Right ventricle myocardium inferior (tissue), 1 donor: ENCODE measurements at regions not wholly inside any gene's neighbourhood (a gene's known extent, or its start where the extent isn't known, plus 50 kb on each side); places are given as distances from the start of the nearest gene placed in this dataset.
"Not testable (repeated sequence)": the region's sequence is repeated elsewhere in the genome, so short reads cannot be mapped to it uniquely, and the experiment has no call there.

ENCODE experiments used
- ATAC-seq: fragments of 200-7000 bp; cut with Tn5 transposase; one replicate; pipeline ENCODE4 v1.9.1; 2020; ENCODE audit warnings: mild to moderate bottlenecking, moderate library complexity
- DNase-seq: peaks from one replicate; pipeline ENCODE4 v3.0.0; 2021; ENCODE audit errors: missing footprints
- intact Hi-C: fragments of 100-400 bp; cut with DNase I; formaldehyde crosslinking; loops from one replicate; pipeline ENCODE4 v1.11.0; 2022
- donor health status: DM: no; HTN: yes; CAD: no; lungs with severe emphysema.

DNA sequence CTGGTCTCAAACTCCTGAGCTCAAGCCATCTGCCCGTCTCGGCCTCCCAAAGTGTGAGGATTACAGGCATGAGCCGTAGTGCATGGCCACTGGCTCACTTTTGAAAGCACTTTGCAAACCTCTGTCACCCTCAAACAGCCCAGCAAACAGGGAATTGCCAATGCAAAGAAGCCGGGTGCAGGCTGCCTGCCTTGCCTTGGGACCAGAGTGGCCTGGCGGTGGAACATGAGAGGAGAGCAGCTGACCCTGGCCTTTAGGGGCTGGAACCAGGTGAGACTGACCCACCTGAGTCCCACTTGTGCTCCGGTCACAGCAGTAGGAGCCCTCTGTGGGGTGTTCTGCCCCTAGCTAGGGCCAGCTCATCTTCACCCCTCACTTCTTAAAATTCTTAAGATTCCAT is 237.1 kb upstream of the GALNT17 start:
- DNase-seq, result no peak
- ATAC-seq, result no peak
- intact Hi-C loops, result no loop called here

DNA sequence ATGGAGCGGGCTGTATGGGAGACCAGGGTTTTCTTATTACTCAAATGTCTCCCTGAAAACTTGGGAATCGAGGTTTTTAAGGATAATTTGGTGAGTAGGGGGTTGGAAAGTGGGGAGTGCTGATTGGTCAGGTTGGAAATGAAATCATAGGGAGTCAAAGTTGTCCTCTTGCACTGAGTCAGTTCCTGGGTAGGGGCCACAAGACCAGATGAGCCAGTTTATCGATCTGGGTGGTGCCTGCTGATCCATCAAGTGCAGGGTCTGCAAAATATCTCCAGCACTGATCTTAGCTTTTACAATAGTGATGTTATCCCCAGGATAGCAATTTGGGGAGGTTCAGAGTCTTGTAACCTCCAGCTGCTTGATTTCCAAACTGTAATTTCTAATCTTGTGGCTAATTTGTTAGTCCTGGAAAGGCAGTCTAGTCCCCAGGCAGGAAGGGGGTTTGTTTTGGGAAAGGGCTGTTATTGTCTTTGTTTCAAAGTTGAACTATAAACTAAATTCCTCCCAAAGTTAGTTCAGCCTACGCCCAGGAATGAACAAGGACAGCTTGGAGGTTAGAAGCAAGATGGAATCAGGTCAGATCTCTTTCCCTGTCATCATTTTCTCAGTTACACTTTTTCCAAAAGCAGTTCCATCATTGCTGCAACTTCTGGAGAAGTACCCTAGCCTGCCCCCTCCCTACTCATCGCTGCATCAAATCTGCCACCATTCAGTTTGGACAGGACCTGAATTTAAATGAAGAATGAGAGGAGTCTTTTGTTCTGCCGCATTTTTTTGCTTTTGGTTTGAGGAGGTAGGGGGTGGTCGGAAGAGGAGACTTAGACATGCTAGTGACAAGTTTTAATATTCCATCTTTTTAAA is 236.4 kb upstream of the GALNT17 start:
- ATAC-seq, intact Hi-C loops, DNase-seq: not testable (repeated sequence)

DNA sequence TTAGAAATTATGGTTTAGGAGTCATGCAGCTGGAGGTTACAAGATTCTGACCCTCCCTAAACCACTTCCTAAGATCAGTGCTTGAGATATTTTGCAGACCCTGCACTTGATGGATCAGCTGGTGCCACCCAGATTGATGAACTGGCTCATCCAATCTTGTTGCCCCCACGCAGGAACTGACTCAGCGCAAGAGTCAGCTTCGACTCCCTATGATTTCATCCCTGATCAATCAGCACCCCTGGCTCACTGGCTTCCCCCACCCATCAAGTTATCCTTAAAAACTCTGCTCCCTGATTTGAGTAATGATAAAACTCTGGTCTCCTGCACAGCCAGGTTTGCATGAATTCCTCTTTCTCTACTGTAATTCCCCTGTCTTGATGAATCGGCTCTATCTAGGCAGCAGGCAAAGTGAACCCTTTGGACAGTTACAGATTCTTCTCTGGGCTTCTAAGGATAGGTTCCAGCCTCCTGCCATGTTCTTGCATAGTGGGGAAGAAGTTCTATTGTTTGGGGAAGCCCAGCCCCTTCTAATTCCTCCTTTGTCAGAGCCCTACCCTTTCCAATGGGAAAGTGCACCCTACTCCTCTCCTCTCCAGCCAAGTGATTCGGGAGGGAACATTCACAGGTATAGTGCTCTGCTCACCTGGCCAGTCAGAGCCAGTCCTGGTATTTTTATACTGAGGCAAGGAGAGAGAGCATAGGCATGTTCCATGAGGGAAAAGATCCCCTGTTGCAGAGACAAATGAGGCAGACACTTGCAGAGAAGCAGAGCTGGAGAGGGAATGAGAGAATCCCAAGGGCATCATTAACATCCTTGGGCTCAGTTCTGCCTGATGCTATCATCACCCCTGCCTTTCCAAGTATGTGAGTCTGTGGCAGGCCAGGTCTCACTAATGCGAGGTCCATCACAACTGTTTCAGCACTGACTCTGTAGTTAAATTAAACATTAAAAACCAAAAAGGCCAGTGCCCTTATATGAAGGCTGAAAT is 224.4 kb upstream of the GALNT17 start:
- intact Hi-C loops, result no loop called here
- DNase-seq, result no peak
- ATAC-seq, result no peak

DNA sequence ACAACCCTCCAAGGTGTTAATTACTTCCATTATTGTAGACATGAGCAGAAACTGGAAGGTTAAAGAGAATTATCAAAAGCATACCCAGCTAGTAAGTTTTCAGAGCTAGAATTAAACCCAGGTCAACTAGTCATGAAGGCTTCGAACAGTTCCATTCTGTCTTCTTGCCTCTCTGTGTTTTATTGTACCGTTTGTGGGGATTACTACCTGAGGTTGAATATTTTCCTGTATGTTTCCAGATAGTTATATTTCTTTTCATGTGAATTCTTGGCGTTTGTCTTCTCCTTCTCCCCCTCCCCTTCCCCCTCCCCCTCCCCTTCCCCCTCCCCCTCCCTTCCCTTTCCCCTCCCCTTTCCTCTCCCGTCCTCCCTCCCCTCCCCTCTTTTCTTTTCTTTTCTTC is 218.0 kb upstream of the GALNT17 start:
- intact Hi-C loops, result no loop called here
- DNase-seq (no peak), ATAC-seq (no peak)

DNA sequence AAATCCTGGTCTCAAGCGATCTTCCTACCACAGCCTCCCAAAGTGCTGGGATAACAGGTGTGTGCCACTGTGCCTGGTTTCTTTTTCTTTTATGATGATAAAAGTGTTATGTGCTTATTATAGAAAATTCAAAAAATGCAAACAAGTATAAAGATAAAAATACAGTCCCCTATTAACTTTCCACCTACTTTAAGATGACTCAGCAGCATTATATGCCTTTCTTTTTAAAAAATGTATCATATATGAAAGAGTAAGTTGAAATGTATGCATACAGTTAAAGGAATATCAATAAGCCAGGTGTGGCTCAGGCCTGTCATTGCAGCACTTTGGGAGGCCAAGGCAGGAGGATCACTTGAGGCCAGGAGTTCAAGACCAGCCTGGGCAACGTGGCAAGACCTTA is 216.9 kb upstream of the GALNT17 start:
- intact Hi-C loops, result no loop called here

DNA sequence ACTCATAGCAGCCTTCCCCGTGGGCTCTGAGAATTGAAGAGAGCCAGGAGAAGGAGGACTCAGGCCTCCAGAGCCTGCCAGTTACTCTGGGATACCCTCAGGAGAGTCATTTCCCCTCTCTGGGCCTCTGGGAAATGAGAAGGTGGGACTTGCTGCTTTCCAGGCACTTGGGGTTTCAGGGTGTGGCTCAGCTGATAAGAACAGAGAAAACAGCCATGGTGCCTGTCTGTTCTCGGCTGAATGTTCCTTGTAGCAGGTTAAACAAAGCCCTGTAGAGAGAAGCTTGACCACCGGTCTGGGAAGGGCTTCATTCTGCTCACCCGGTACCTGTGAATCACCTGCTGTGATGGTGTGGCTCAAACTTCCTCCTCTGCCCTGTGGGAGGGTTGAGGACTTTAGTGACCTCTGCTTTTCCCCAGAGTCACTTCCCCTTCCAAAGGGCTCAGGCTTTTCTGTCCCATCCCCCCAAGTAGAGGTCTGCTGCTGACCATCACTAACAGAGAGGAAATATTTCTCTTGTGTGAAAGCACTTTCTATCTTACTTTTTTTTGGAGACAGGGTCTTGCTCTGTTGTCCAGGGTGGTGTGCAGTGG is 212.4 kb upstream of the GALNT17 start:
- no peak for ATAC-seq
- intact Hi-C loops, result no loop called here

More for the DNA sequence above, 216.9 kb upstream of the GALNT17 start:
- ATAC-seq (no peak), DNase-seq (no peak)

DNA sequence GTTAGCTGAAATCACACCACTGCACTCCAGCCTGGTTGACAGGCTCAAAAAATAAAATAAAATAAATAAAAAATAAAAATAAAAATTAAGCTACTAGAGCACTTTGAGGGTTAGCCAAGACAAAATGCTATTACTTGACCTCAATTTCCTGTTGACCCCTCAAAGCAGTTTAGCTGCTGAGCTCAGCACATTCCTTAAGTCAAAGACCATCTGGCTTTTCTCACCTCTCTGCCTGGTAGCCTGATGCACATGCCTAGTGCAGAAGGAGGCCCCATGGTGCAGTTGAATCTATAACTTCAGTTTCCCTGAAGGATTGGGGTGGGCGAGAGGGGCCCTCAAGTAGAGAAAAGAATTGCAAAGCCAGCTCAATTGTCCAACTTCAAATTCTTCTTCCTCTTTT is 211.1 kb upstream of the GALNT17 start:
- DNase-seq, result no peak
- ATAC-seq, result no peak
- intact Hi-C loops, result no loop called here

More for the DNA sequence above, 212.4 kb upstream of the GALNT17 start:
- DNase-seq, result no peak

DNA sequence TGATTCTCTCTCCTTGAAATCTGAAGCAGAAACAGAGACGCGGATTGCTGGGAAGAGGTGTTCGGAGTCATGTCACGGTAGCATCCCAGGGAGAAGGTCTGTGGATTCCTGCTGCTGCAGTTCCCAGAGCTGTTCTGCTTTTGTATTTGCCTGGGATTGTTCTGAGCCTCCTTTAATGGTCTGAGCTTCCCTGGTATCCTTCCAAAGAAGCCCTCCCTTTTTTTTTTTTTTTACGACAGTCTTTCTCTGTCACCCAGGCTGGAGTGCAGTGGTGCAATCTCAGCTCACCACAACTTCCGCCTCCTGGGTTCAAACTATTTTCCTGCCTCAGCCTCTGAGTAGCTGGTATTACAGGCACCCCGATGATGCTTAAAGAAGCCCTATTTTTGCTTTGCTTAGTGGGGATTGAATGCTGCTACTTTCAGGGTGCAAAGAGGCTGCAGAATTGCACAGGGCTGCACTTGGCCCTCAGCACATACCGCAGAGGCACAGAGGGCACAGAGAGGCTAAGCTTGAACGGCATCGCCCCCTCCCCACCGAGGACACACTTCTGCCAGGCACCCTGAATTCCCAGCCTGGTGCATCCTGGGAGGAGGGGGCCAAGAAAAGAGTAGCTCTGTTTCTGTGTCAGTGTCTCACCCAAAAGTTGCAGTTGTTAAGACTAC is 208.6 kb upstream of the GALNT17 start:
- DNase-seq (no peak), ATAC-seq (no peak)
- intact Hi-C loops, result no loop called here

DNA sequence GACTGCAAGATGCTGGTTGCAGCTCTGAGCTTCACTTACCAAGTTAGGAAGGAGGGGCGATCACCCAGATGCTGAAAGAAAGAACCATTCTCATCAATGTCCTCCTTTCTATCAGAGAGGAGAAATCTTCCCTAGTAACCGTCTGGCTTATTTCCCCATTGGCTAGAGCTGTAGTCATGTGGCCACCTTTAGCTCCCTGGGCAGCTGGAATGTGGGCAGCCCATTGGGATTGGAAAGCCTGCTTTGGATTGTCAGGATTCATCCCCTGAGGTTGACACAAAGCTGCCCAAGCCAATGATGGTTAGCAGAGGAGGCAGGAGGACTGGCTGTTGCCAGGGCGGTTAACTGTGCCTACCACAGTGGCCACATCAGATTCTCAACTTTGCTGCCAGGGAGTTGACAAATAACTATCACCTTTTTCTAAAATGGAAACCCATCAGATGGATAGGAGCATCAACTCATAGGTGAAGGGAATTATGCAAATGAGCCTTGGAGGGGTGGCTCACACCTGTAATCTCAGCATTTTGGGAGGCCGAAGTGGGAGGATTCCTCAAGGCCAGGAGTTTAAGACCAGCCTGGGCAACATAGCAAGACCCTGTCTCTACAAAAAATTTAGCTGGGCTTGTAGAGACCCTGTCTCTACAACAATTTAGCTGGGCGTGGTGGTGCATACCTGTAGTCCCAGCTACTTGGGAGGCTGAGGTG is 206.4 kb upstream of the GALNT17 start:
- intact Hi-C loops, result no loop called here
- ATAC-seq, result no peak
- no peak for DNase-seq

DNA sequence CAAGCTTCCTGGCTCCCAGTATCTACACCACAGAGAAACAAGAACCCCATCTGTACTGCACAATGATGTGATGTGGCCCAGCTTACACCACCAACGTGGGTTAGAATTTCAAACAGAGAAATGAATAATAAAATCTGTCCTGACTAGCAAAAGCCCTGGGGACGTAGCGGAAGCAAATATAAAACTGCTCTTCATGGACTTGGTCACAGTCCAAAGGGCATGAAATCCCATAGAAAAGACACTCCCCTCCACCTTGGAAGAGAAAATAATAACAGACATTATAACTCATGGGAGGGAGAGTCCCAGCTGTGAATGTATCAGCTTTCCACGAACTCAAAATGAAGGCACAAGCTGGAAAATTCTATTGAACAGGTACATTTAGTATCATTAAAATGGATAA is 205.3 kb upstream of the GALNT17 start:
- ATAC-seq (no peak), DNase-seq (no peak)
- intact Hi-C loops, result no loop called here

DNA sequence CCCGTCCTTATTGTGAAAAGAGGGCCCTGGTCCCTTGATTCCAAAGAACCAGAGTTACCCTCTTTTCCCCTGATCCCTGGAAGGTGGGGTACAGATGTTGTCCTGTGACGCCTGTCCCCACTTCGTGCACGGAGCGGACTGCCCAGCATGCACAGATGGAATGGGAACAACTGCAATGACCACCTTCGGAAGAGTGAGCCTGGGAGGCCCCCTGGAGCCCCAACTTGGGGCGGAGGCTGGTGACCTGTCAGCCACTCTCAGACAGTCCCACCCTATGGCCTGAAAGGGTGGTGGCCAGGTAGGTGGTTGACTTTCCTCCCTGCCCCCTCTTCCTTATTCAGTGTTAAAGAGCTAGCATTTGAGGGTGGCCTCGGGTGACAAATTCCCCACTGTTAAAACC is 196.6 kb upstream of the GALNT17 start:
- DNase-seq (no peak), ATAC-seq (no peak)
- intact Hi-C loops, result no loop called here

DNA sequence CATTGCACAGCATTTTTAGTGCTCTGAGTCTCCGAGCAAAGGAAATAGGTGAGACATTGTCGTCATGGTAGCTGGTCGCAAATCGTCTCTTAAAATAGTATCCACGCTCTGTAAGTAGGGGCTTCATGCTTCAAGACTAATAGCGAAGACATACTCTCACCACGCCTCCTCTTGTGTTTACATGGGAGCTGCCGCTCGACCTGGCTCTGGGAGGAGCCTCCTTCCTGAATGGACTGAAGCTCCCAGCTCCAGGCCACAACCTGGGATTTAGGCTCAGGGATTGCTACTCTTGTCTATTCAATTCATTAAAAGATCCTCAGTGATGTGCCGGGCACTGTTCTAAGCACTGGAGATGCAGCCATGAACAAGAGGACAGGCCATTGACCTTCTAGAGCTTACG is 196.1 kb upstream of the GALNT17 start:
- ATAC-seq (no peak), DNase-seq (no peak)
- intact Hi-C loops, result no loop called here

DNA sequence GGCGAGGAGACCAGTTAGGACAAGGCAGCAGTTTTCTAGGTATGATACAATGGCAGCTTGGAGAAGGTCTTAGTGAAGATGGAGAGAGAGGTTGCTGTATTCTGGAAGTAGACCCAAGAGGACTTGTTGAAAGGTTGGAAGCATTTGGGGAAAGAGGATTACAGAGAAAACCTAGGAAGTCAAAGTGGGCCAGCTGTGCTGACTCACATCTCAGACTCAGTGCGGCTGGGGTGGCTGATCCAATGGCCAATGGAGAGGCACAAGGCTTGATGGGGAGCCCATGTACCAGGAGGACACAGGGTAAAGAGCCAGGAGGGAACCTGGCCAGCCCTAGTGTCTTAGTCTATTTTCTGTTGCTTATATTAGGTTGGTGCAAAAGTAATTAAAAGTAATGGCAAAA is 194.5 kb upstream of the GALNT17 start:
- intact Hi-C loops, result no loop called here
- ATAC-seq (no peak), DNase-seq (no peak)

DNA sequence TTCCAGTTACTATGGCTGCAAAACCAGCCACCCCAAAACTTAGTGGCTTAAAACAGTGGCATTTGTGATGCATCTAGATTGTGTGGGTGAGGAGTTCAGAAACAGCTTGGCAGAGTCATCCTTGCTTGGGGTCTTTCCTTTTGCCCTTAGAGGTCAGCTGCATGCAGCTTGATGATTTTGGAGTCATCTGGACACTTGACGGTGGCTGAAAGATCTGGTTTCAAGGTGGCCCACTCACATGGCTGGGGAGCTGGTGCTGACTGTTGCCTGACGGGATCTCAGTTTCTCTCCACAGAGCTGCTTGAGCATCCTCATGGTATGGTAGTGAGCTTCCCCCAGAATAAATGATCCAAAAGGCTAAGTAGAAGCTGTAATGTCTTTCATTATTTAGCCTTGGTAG is 191.3 kb upstream of the GALNT17 start:
- ATAC-seq, result no peak
- intact Hi-C loops, result no loop called here
- no peak for DNase-seq

DNA sequence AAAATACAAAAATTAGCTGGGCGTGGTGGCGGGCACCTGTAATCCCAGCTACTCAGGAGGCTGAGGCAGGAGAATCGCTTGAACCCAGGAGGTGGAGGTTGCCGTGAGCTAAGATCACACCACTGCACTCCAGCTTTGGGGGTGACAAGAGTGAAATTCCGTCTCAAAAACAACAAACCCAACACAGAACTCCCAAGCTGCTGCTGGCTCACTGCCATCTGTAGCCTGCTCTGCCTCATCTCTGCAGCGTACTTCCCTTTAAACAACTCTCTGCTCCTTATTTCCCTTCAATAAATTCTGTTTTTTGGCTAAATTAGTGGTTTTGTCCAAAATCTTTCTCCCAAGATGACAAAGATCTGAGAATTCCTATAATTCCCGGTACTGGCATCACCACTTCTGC is 189.2 kb upstream of the GALNT17 start:
- intact Hi-C loops, result no loop called here
- no peak for DNase-seq
- no peak for ATAC-seq

DNA sequence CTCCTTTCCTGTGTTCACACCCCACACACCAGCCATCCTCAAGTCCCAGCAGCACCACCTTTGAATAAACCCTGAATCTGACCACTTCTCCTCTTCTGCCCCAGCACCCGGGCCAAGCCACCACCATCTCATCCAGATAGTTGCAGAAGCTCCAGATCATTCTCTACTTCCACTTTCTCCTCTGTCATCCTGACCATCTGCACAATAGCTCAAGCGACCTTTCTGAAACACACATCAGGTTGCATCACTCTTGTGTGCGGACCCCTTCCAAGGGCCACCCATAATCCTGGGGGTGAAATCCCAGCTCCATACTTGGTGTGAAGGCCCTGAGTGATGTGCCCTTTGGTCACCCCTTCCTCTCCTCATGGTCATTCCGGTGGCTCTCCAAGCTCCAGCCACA is 187.4 kb upstream of the GALNT17 start:
- DNase-seq, result no peak
- no peak for ATAC-seq
- intact Hi-C loops, result no loop called here

DNA sequence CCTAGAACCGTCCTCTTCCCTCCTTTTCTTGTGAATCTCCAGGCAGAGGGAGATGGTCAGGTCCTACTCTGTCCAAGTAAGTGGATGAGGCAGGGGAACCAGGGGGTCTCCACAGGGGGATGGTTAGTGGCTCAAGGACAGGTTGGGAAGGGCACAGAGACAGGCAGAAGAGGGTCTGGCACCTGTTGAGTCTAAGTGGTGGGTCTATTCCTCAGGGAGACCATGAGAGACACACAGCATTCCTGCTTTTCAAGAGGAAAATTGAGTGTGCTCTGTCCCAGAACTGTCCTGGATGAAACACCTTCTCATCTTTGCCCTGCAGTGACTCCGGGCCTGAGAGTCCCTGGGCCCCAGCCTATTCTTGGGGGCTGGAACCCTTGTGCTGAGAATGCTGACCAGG is 184.8 kb upstream of the GALNT17 start:
- intact Hi-C loops, result no loop called here

DNA sequence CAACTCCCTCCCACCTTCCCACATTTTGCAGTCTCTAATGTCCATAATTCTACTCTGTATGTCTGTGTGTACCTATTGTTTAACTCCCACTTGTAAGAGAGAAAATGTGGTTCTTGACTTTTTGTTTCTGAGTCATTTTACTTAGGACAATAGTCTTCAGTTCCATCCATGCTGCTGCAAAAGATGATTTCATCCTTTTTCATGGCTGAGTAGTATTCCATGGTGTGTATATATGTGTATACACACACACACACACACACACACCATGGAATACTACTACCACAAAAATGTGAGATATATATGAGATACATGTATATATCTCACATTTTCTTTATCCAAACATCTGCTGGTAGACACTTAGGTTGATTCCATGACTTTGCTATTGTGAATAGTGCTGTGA is 182.1 kb upstream of the GALNT17 start:
- intact Hi-C loops, result no loop called here
- ATAC-seq, result no peak
- DNase-seq, result no peak

More for the DNA sequence above, 184.8 kb upstream of the GALNT17 start:
- no peak for DNase-seq
- no peak for ATAC-seq
